ENCODE measurements at regions not wholly inside any gene's neighbourhood (a gene's known extent, or its start where the extent isn't known, plus 50 kb on each side); places are given as distances from the start of the nearest gene placed in this dataset.

DNA sequence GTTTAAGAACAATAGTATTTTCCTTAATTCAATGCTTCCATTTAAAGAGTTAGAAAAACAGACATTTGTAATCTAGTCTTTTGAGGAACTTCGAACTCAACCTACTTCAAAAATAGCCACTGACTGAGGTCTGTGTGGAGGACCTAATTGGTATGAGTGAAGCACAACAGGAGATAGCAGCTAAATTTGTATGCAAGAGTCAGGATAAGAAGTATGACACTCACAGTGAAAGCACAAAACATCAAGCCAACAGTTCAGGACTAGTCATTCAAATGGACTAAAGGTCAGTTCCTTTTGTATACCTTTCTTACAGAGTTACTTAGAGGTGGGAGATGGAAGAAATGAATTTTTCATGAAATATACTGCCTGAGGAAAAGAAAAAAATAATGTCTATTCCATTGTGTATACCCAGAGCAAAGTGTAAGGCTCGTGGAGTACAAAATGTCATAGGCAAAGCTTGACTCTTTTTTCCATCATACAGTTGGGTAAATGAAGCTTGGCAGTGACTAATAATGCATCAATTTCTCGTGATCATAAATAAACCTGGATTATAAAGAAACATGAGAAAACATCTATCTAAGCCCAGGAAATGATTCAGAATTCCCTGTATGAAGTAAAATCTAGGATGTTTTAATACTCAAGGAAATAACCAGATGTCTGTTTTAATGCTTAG is 1005.2 kb upstream of the CADM2 start:
- DNase-seq (ENCODE audit: low read depth) = no peak

DNA sequence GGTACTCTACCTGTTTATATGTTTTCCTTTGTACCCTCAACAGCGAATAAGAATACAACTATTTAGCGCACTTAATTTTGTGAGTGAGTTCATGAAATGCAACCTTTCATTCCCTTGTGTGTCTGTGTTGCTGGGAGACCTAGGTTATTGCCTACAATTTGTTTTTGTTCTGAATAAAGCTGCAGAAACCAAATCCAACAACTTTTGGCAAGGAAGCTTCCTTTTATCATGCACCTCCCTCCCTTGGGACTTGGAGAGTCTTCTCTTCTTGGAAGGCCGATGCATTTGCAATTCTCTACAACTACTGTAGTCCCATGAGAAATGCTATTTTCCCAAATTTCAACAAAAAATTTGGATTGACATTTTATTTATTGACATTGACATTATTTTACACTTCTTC is 1002.4 kb upstream of the CADM2 start:
- no peak for DNase-seq (ENCODE audit: low read depth)
- TF ChIP-seq, protein P1, sequence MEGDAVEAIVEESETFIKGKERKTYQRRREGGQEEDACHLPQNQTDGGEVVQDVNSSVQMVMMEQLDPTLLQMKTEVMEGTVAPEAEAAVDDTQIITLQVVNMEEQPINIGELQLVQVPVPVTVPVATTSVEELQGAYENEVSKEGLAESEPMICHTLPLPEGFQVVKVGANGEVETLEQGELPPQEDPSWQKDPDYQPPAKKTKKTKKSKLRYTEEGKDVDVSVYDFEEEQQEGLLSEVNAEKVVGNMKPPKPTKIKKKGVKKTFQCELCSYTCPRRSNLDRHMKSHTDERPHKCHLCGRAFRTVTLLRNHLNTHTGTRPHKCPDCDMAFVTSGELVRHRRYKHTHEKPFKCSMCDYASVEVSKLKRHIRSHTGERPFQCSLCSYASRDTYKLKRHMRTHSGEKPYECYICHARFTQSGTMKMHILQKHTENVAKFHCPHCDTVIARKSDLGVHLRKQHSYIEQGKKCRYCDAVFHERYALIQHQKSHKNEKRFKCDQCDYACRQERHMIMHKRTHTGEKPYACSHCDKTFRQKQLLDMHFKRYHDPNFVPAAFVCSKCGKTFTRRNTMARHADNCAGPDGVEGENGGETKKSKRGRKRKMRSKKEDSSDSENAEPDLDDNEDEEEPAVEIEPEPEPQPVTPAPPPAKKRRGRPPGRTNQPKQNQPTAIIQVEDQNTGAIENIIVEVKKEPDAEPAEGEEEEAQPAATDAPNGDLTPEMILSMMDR (IDR thresholded peaks at IDR 0.05; ENCODE audit: low read depth, low read length) = no peak
- no peak overlapping the region for H3K4me3 ChIP-seq (ENCODE audit: low read depth, low read length)

More for the DNA sequence above, 1005.2 kb upstream of the CADM2 start:
- H3K4me3 ChIP-seq (ENCODE audit: low read depth, low read length) = no peak overlapping the region
- TF ChIP-seq, protein P2, sequence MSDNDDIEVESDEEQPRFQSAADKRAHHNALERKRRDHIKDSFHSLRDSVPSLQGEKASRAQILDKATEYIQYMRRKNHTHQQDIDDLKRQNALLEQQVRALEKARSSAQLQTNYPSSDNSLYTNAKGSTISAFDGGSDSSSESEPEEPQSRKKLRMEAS (IDR thresholded peaks at IDR 0.05; ENCODE audit: low read depth, low read length) = no peak
- TF ChIP-seq MYC (IDR thresholded peaks at IDR 0.05; ENCODE audit: low read depth, low read length) (no peak), POLR2A (IDR thresholded peaks at IDR 0.05; ENCODE audit: extremely low read depth, insufficient read length) (no peak)
- TF ChIP-seq, protein P1 (IDR thresholded peaks at IDR 0.05; ENCODE audit: low read depth, low read length) = no peak

DNA sequence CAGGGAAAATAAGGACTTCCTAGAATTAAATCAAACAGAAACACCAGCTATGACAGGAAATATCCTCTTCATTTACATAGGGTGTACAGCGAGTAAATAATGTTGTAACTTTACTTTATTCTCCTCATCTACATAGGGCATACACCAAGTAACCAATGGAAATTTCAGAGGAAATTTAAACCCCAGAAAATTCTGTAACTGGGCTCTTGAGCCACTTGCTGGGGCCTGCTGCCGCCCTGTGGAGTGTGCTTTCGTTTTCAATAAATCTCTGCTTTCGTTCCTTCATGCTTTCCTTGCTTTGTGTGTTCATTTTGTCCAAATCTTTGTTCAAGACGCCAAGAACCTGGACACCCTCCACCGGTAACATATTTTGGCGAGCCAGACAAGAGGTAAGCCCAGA is 990.4 kb upstream of the CADM2 start:
- TF ChIP-seq MYC (IDR thresholded peaks at IDR 0.05; ENCODE audit: low read depth, low read length) (no peak), POLR2A (IDR thresholded peaks at IDR 0.05; ENCODE audit: extremely low read depth, insufficient read length) (no peak)
- TF ChIP-seq, protein P1 (IDR thresholded peaks at IDR 0.05; ENCODE audit: low read depth, low read length) = no peak
- TF ChIP-seq, protein P2 (IDR thresholded peaks at IDR 0.05; ENCODE audit: low read depth, low read length) = no peak
- DNase-seq (ENCODE audit: low read depth) = no peak
- no peak overlapping the region for H3K4me3 ChIP-seq (ENCODE audit: low read depth, low read length)

DNA sequence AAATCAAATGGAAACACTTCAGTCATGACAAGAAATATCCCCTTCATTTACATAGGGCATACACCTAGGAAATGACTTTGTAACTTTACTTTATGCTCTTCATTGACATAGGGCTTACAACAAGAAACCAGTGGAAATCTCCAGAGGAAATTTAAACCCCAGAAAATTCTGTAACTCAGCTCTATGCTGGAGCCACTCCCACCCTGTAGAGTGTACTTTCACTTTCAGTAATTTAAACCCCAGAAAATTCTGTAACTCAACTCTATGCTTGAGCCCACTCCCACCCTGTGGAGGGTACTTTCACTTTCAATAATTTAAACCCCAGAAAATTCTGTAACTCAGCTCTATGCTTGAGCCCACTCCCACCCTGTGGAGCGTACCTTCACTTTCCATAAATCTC is 987.1 kb upstream of the CADM2 start:
- H3K4me3 ChIP-seq (ENCODE audit: low read depth, low read length) = no peak overlapping the region
- TF ChIP-seq, protein P1 (IDR thresholded peaks at IDR 0.05; ENCODE audit: low read depth, low read length) = no peak
- TF ChIP-seq, protein P2 (IDR thresholded peaks at IDR 0.05; ENCODE audit: low read depth, low read length) = no peak
- DNase-seq (ENCODE audit: low read depth) = no peak

DNA sequence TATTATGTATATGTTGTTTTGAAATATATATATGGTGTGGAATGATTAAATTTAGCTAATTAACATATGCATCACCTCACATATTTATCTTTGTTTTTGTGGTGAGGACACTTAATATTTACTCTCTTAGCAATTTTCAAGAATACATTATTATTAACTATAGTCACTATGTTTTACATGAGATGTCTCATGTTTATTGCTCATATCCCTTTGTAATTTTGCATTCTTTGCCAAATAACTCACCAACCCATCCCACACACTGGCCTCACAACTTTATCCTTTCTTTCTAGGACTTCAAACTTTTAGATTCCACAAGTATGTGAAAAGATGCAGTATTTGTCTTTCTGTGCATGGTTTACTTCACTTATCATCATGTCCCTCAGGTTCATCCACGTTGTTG is 950.2 kb upstream of the CADM2 start:
- DNase-seq (ENCODE audit: low read depth) = no peak
- no peak for TF ChIP-seq POLR2A (IDR thresholded peaks at IDR 0.05; ENCODE audit: extremely low read depth, insufficient read length)
- no peak for TF ChIP-seq MYC (IDR thresholded peaks at IDR 0.05; ENCODE audit: low read depth, low read length)
- TF ChIP-seq, protein P2 (IDR thresholded peaks at IDR 0.05; ENCODE audit: low read depth, low read length) = no peak
- TF ChIP-seq, protein P1 (IDR thresholded peaks at IDR 0.05; ENCODE audit: low read depth, low read length) = no peak
- H3K4me3 ChIP-seq (ENCODE audit: low read depth, low read length) = no peak overlapping the region

DNA sequence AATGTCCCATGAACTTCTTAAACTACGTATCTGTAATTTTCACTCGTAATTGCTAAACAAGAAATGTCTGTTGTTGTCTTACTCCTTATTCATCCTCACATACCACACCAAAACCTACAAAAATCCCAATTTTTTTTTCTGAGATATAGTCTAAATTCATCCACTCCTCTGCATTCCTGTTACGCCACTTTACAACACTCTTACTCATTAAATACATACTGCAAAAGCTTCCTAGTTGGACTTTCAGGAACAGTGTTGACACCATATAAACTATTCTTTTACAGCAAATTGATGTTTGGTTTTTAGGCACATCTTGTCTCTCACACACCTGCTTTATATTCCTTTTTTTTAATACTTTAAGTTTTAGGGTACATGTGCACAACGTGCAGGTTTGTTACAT is 934.9 kb upstream of the CADM2 start:
- no peak overlapping the region for H3K4me3 ChIP-seq (ENCODE audit: low read depth, low read length)
- TF ChIP-seq MYC (IDR thresholded peaks at IDR 0.05; ENCODE audit: low read depth, low read length) = no peak
- TF ChIP-seq, protein P1 (IDR thresholded peaks at IDR 0.05; ENCODE audit: low read depth, low read length) = no peak
- TF ChIP-seq, protein P2 (IDR thresholded peaks at IDR 0.05; ENCODE audit: low read depth, low read length) = no peak
- TF ChIP-seq POLR2A (IDR thresholded peaks at IDR 0.05; ENCODE audit: extremely low read depth, insufficient read length) = no peak
- no peak for DNase-seq (ENCODE audit: low read depth)

All from NB4 (cell line).